DND-41 (cell line): ENCODE measurements at regions not wholly inside any gene's neighbourhood (a gene's known extent, or its start where the extent isn't known, plus 50 kb on each side); places are given as distances from the start of the nearest gene placed in this dataset.

Experiments
- CTCF ChIP-seq: IDR thresholded peaks from 2 replicates; pipeline ENCODE4 v1.5.1; 2012; ENCODE audit warnings: borderline replicate concordance, low read length, moderate library complexity, mild to moderate bottlenecking; ENCODE audit not compliant: poor library complexity, severe bottlenecking; ENCODE audit errors: extremely low read depth
- EZH2 ChIP-seq: IDR thresholded peaks from 3 replicates; pipeline ENCODE4 v1.6.1; 2012; ENCODE audit warnings: borderline replicate concordance, low read depth, mild to moderate bottlenecking, moderate library complexity, low read length, inconsistent platforms; ENCODE audit not compliant: severe bottlenecking

DNA sequence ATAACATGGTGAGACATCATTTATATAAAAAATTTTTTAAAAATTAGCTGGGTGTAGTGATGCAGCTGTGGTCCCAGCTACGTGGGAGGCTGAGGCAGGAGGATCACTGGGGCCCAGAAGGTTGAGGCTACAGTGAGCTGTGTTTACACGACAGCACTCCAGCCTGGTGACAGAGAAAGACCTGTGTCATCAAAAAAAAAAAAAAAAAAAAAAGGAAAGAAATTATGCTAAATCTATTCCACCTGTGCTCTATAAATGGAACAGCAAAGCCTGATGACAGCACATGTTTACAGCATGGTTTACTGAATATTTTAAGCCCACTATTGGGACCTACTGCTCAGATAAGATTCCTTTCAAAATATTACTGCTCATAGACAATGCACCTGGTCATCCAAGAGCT is 217.6 kb downstream of the PRDM2 start:
- TF ChIP-seq CTCF = no peak
- no peak for TF ChIP-seq EZH2
